ENCODE measurements at regions not wholly inside any gene's neighbourhood (a gene's known extent, or its start where the extent isn't known, plus 50 kb on each side); places are given as distances from the start of the nearest gene placed in this dataset.

DNA sequence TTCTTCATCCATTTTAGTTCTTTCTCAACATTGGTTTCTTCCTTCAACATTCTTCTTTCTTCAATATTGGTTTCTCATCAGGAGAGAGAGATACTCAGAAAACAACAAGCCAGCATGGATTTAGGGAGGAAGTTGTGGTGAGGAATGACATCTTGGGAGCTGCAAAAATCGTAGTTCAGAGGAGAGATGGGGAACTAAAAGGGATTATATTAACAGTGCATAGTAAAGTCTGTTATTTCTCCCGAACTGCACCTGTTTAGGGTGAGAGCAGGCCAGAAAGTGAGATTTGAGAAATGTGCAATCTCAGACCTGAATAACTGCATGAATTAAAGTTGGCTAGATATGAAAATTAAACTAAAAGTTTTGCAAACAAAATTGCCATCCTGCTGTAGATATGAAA lies 94.5 kb downstream of the CASP12 start:
- Histone ChIP-seq H3K36me3 (ENCODE audit: insufficient read depth in 1 of 2, low read depth in 1 of 2) (no peaks in the 10 kb centered on the region), H3K27ac (no peak overlapping the region), H3K4me1 (no peaks in the 10 kb centered on the region), H3K9me3 (no peaks in the 10 kb centered on the region), H3K27me3 (ENCODE audit: insufficient read depth in 3 of 3, low read length in 2 of 3) (no peaks in the 10 kb centered on the region), H3K4me3 (no peak overlapping the region)
- DNase-seq (no peak), ATAC-seq (no peak)
- 11 to 27% (median 25%) methylated on average over 2 of the region's 2 CpGs for WGBS, 3 donors
- intact Hi-C loops (cut with DNase I) = no loop called here
- TF ChIP-seq, protein P1, sequence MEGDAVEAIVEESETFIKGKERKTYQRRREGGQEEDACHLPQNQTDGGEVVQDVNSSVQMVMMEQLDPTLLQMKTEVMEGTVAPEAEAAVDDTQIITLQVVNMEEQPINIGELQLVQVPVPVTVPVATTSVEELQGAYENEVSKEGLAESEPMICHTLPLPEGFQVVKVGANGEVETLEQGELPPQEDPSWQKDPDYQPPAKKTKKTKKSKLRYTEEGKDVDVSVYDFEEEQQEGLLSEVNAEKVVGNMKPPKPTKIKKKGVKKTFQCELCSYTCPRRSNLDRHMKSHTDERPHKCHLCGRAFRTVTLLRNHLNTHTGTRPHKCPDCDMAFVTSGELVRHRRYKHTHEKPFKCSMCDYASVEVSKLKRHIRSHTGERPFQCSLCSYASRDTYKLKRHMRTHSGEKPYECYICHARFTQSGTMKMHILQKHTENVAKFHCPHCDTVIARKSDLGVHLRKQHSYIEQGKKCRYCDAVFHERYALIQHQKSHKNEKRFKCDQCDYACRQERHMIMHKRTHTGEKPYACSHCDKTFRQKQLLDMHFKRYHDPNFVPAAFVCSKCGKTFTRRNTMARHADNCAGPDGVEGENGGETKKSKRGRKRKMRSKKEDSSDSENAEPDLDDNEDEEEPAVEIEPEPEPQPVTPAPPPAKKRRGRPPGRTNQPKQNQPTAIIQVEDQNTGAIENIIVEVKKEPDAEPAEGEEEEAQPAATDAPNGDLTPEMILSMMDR (IDR thresholded peaks at IDR 0.05) = no peak

DNA sequence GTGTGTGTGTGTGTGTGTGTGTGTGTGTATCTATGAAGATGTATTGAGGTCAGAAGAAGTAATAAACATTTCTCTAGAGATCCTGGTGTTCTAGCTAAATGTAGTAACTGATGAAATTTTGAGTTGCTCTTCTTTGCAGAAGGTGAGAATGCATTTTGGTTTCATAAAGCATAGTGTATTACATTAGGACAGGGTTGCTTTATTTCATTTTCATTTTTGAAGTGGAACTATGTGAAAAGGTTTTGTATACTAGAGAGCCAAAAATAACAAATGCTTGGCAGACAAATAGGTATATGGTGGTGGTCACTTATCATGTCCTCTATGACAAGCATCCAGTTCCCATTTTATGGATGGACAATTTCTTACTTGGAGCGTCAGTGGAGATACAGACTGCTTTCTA lies 99.0 kb downstream of the CASP12 start:
- Histone ChIP-seq H3K27me3 (ENCODE audit: insufficient read depth in 3 of 3, low read length in 2 of 3) (no peaks in the 10 kb centered on the region), H3K9me3 (no peaks in the 10 kb centered on the region), H3K27ac (no peak overlapping the region), H3K4me1 (no peaks in the 10 kb centered on the region), H3K4me3 (no peak overlapping the region), H3K36me3 (ENCODE audit: insufficient read depth in 1 of 2, low read depth in 1 of 2) (no peaks in the 10 kb centered on the region)
- TF ChIP-seq, protein P1 (IDR thresholded peaks at IDR 0.05) = no peak
- intact Hi-C loops (cut with DNase I) = no loop called here
- no peak for DNase-seq
- no peak for ATAC-seq
- 71 to 83% (median 74%) methylated on average over 1 of the region's 1 CpG for WGBS, 3 donors

DNA sequence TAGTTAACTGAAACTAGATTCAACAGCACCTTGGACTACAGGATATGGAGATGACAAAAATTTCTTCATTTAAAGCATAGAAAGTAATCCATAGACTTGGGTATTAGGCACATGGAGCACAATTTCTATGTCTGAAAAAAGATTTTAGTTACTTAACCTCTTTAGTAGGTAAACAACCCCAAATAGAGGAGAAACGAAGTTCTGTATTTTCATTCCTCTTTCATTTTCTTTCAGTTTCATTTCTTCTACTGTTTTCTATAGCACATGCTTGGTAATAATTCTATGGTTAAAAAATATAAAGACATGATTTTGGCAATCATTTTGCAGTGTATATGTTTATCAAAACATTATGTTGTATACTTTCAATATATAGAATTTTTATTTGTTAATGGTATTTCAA lies 99.5 kb downstream of the CASP12 start:
- ATAC-seq = no peak
- WGBS, 3 donors = 49 to 76% (median 61%) methylated on average over 1 of the region's 1 CpG
- Histone ChIP-seq H3K9me3 (no peaks in the 10 kb centered on the region), H3K36me3 (ENCODE audit: insufficient read depth in 1 of 2, low read depth in 1 of 2) (no peaks in the 10 kb centered on the region), H3K4me1 (no peaks in the 10 kb centered on the region), H3K27ac (no peak overlapping the region), H3K27me3 (ENCODE audit: insufficient read depth in 3 of 3, low read length in 2 of 3) (no peaks in the 10 kb centered on the region), H3K4me3 (no peak overlapping the region)
- DNase-seq = no peak
- TF ChIP-seq, protein P1 (IDR thresholded peaks at IDR 0.05) = no peak
- intact Hi-C loops (cut with DNase I) = no loop called here

DNA sequence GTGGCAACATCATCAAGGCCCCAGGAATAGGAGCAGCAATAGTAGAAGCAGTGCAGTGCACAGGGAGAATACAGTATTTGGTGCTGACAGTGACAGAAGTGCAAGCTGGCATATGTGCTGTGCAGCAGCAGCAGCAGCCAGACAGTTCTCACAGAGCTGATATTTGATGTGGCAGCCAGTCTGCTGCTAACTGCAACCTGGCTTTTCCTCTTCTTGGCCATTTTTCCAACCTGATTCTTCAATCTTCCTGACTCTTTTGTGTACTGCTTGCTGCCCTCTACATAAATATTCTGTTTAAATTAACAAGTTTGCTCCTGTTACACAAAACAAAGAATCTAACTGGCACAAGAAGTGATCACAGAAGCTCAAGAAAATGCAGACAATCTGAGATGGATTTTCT lies 102.0 kb downstream of the CASP12 start:
- no peaks in the 10 kb centered on the region for H3K36me3 ChIP-seq (ENCODE audit: insufficient read depth in 1 of 2, low read depth in 1 of 2)
- H3K27me3 ChIP-seq (ENCODE audit: insufficient read depth in 3 of 3, low read length in 2 of 3) = no peaks in the 10 kb centered on the region
- no peaks in the 10 kb centered on the region for H3K4me1 ChIP-seq
- H3K27ac ChIP-seq = no peak overlapping the region
- no peak overlapping the region for H3K4me3 ChIP-seq
- TF ChIP-seq, protein P1 (IDR thresholded peaks at IDR 0.05) = no peak
- intact Hi-C loops (cut with DNase I) = no loop called here
- no peaks in the 10 kb centered on the region for H3K9me3 ChIP-seq
- ATAC-seq = no peak
- no peak for DNase-seq

DNA sequence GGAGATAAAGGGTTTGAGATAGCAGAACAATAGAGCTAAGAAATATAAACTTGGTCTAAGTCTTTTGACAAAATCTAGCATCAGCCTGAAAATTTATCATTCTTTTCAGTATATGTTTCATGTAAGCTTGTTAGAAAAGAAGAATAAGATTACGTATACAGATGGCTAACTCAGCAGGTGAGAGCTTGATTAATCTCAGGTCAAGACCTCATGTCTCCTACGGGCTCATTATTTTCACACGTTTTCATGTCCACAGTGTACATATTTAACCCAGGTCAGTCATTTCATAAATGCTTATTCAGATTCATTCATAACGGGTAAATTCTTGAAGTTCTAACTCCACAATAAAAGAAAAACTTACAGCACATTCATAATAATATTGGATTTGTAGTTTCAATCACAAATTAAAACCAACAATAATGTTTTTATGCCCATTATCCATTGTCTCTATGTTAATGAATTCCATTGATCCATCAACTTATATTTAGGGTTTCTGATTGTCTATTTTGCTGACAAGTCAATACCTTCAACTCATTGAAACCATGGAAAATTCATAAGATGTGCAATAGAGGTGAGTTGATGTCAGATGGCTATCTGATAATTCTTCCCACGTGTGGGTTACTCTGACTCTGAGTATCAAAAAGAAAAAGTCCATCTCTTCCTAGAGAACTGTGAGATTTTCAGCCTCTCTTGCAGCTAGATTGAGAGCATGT lies 102.6 kb downstream of the CASP12 start:
- no peaks in the 10 kb centered on the region for H3K9me3 ChIP-seq
- TF ChIP-seq, protein P1 (IDR thresholded peaks at IDR 0.05) = no peak
- no peaks in the 10 kb centered on the region for H3K4me1 ChIP-seq
- WGBS, 3 donors = 89 to 93% (median 90%) methylated on average over 5 of the region's 5 CpGs
- H3K27me3 ChIP-seq (ENCODE audit: insufficient read depth in 3 of 3, low read length in 2 of 3) = no peaks in the 10 kb centered on the region
- H3K27ac ChIP-seq = no peak overlapping the region
- H3K36me3 ChIP-seq (ENCODE audit: insufficient read depth in 1 of 2, low read depth in 1 of 2) = no peaks in the 10 kb centered on the region
- no peak for ATAC-seq
- no peak overlapping the region for H3K4me3 ChIP-seq
- intact Hi-C loops (cut with DNase I) = no loop called here
- no peak for DNase-seq
